ENCODE measurements at regions not wholly inside any gene's neighbourhood (a gene's known extent, or its start where the extent isn't known, plus 50 kb on each side); places are given as distances from the start of the nearest gene placed in this dataset.

- H3K4me3 ChIP-seq = no peak overlapping the region
- no peak overlapping the region for H3K27ac ChIP-seq
- no peaks in the 10 kb centered on the region for H3K36me3 ChIP-seq
- no peaks in the 10 kb centered on the region for H3K27me3 ChIP-seq (replicated peaks in 1 of 7)
- WGBS, 5 donors = 72 to 85% (median 81%) methylated on average over 2 of the region's 2 CpGs
- no peaks in the 10 kb centered on the region for H3K9me3 ChIP-seq
- no peak for DNase-seq
- intact Hi-C loops (cut with DNase I; ENCODE audit: low total_unique reads) = no loop called here
- TF ChIP-seq CTCF (IDR thresholded peaks at IDR 0.05 in 8 of 11, conservative IDR thresholded peaks at IDR 0.05 in 3 of 11) (no peak), POLR2A (IDR thresholded peaks at IDR 0.05) (no peak), POLR2AphosphoS5 (IDR thresholded peaks at IDR 0.05) (no peak)
- H3K4me1 ChIP-seq = no peaks in the 10 kb centered on the region
Observed at GRCh38 chr9:38286766-38287165, 105.7 kb upstream of the ALDH1B1 start.

GRCh38 chr9:38286357-38286756 is 106.1 kb upstream of the ALDH1B1 start:
- H3K27ac ChIP-seq = no peak overlapping the region
- no peaks in the 10 kb centered on the region for H3K4me1 ChIP-seq
- no peak overlapping the region for H3K4me3 ChIP-seq
- no peak for DNase-seq
- no peak for TF ChIP-seq POLR2A (IDR thresholded peaks at IDR 0.05)
- no peak for TF ChIP-seq CTCF (IDR thresholded peaks at IDR 0.05 in 8 of 11, conservative IDR thresholded peaks at IDR 0.05 in 3 of 11)
- no peak for TF ChIP-seq POLR2AphosphoS5 (IDR thresholded peaks at IDR 0.05)
- no peaks in the 10 kb centered on the region for H3K27me3 ChIP-seq (replicated peaks in 1 of 7)
- no peaks in the 10 kb centered on the region for H3K9me3 ChIP-seq
- no peaks in the 10 kb centered on the region for H3K36me3 ChIP-seq
- intact Hi-C loops (cut with DNase I; ENCODE audit: low total_unique reads) = no loop called here

- no peak for DNase-seq
- no peak for TF ChIP-seq CTCF (IDR thresholded peaks at IDR 0.05 in 8 of 11, conservative IDR thresholded peaks at IDR 0.05 in 3 of 11)
- no peak for TF ChIP-seq POLR2AphosphoS5 (IDR thresholded peaks at IDR 0.05)
- no peak for TF ChIP-seq POLR2A (IDR thresholded peaks at IDR 0.05)
- Histone ChIP-seq H3K27me3 (replicated peaks in 1 of 7) (no peaks in the 10 kb centered on the region), H3K9me3 (no peaks in the 10 kb centered on the region), H3K27ac (no peak overlapping the region), H3K36me3 (no peaks in the 10 kb centered on the region), H3K4me1 (no peaks in the 10 kb centered on the region), H3K4me3 (no peak overlapping the region)
- WGBS, 5 donors = 38 to 68% (median 47%) methylated on average over 2 of the region's 2 CpGs
- intact Hi-C loops (cut with DNase I; ENCODE audit: low total_unique reads) = no loop called here
Observed at GRCh38 chr9:38285236-38285635, 107.3 kb upstream of the ALDH1B1 start.

- no peak for TF ChIP-seq CTCF (IDR thresholded peaks at IDR 0.05 in 8 of 11, conservative IDR thresholded peaks at IDR 0.05 in 3 of 11)
- TF ChIP-seq POLR2AphosphoS5 (IDR thresholded peaks at IDR 0.05) = no peak
- Histone ChIP-seq H3K9me3 (no peaks in the 10 kb centered on the region), H3K36me3 (no peaks in the 10 kb centered on the region), H3K27ac (no peak overlapping the region), H3K4me3 (no peak overlapping the region), H3K27me3 (replicated peaks in 1 of 7) (no peaks in the 10 kb centered on the region), H3K4me1 (no peaks in the 10 kb centered on the region)
- 68 to 88% (median 74%) methylated on average over 10 of the region's 10 CpGs for WGBS, 5 donors
- DNase-seq = no peak
- intact Hi-C loops (cut with DNase I; ENCODE audit: low total_unique reads) = no loop called here
Observed at GRCh38 chr9:38284588-38285051, 107.9 kb upstream of the ALDH1B1 start.

All from spleen (tissue), 11 donors.